ENCODE measurements at regions not wholly inside any gene's neighbourhood (a gene's known extent, or its start where the extent isn't known, plus 50 kb on each side); places are given as distances from the start of the nearest gene placed in this dataset.

DNA sequence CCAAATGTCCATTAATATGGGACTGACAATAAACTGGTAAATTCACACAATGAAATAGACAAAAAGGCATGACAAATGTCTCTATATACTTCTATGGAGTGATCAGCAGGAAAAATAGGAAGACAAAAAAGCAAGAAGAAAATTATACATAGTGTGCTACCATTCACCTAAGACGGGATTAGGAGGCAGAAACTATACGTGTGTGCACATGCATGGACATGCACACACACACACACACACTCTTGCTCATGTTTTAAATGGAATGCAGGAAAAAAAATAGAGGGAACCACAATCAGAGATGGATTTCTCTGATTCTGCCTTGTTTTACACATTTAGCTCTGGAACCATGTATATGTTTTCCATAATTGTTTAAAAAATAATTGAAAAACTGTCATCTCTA is 119.0 kb downstream of the ZFAND4 start:
- DNase-seq (ENCODE audit: low spot score): no peak
- TF ChIP-seq, protein P1, sequence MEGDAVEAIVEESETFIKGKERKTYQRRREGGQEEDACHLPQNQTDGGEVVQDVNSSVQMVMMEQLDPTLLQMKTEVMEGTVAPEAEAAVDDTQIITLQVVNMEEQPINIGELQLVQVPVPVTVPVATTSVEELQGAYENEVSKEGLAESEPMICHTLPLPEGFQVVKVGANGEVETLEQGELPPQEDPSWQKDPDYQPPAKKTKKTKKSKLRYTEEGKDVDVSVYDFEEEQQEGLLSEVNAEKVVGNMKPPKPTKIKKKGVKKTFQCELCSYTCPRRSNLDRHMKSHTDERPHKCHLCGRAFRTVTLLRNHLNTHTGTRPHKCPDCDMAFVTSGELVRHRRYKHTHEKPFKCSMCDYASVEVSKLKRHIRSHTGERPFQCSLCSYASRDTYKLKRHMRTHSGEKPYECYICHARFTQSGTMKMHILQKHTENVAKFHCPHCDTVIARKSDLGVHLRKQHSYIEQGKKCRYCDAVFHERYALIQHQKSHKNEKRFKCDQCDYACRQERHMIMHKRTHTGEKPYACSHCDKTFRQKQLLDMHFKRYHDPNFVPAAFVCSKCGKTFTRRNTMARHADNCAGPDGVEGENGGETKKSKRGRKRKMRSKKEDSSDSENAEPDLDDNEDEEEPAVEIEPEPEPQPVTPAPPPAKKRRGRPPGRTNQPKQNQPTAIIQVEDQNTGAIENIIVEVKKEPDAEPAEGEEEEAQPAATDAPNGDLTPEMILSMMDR (IDR thresholded peaks at IDR 0.05): no peak
- TF ChIP-seq EZH2phosphoT487 (IDR thresholded peaks at IDR 0.05) (no peak), EZH2 (IDR thresholded peaks at IDR 0.05) (no peak)
- Mint-ChIP-seq H3K4me1 (peaks cover 4% of the 10 kb centered on the region), H3K4me3 (no peak overlapping the region), H3K9me3 (no peaks in the 10 kb centered on the region), H3K27me3 (ENCODE audit: insufficient read depth, low read depth) (no peaks in the 10 kb centered on the region), H3K36me3 (peaks cover 2% of the 10 kb centered on the region), H3K27ac (no peak overlapping the region)
- Histone ChIP-seq H3K27me3 (no peaks in the 10 kb centered on the region), H4K20me1 (ENCODE audit: low read depth) (no peaks in the 10 kb centered on the region), H3K4me3 (no peak overlapping the region), H3K27ac (no peak overlapping the region), H3K9ac (no peak overlapping the region), H3F3A (ENCODE audit: low read depth) (no peaks in the 10 kb centered on the region), H3K4me2 (no peak overlapping the region), H3K9me3 (ENCODE audit: low read depth) (no peaks in the 10 kb centered on the region), H2AFZ (replicated peaks) (no peak overlapping the region), H3K79me2 (ENCODE audit: low read depth) (no peaks in the 10 kb centered on the region), H3K4me1 (no peaks in the 10 kb centered on the region), H3K36me3 (no peaks in the 10 kb centered on the region)

DNA sequence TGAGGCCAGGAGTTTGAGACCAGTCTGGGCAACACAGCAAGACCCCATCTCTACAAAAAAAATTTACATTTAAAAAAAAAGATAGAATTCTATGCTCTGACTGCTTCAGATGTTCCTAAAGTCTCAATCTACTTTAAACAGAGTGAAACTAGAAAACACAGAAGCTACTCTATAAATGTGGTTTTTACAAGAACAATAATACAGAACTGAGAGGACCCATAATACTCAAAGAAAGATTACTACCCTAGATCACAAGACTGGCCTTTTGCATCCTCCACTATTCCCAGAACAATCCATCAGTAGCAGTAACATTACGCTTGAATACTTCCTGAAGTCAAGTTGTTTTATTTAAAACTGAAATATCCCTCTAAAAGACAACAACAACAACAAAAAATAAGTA is 119.4 kb downstream of the ZFAND4 start:
- no peaks in the 10 kb centered on the region for H3K27me3 Mint-ChIP-seq (ENCODE audit: insufficient read depth, low read depth)
- no peak for DNase-seq (ENCODE audit: low spot score)
- TF ChIP-seq EZH2 (IDR thresholded peaks at IDR 0.05): no peak
- TF ChIP-seq, protein P1 (IDR thresholded peaks at IDR 0.05): no peak
- TF ChIP-seq EZH2phosphoT487 (IDR thresholded peaks at IDR 0.05): no peak
- Histone ChIP-seq H3K4me3 (no peak overlapping the region), H3K79me2 (ENCODE audit: low read depth) (no peaks in the 10 kb centered on the region), H2AFZ (replicated peaks) (no peak overlapping the region), H3K4me1 (no peaks in the 10 kb centered on the region), H3K9me3 (ENCODE audit: low read depth) (no peaks in the 10 kb centered on the region), H3K27me3 (no peaks in the 10 kb centered on the region), H3K36me3 (no peaks in the 10 kb centered on the region), H3K4me2 (no peak overlapping the region), H4K20me1 (ENCODE audit: low read depth) (no peaks in the 10 kb centered on the region), H3K9ac (no peak overlapping the region), H3F3A (ENCODE audit: low read depth) (no peaks in the 10 kb centered on the region), H3K27ac (no peak overlapping the region)
- no peaks in the 10 kb centered on the region for H3K9me3 Mint-ChIP-seq
- peaks cover 2% of the 10 kb centered on the region for H3K36me3 Mint-ChIP-seq
- no peak overlapping the region for H3K4me3 Mint-ChIP-seq
- H3K4me1 Mint-ChIP-seq: peaks cover 3% of the 10 kb centered on the region
- H3K27ac Mint-ChIP-seq: no peak overlapping the region

DNA sequence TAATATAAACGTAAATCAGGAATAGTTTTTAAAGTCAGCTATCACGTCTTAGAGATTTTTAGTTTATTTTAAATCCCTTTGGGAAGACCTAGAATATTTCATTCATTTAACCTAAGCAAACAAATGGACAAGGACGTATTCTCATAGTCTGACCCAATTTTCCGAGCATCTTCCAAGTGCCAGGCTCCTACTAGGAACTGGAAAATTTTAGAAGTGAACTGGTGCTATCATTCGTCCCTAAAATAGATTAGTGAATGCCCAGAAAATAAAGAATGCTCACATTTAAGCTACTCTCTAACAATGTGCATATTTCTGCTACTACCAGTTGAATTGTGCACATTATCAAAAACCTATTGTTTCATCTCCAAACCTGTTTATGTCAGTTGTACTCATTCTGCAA is 120.1 kb downstream of the ZFAND4 start:
- DNase-seq (ENCODE audit: low spot score): no peak
- Histone ChIP-seq H3K4me3 (no peak overlapping the region), H3K9me3 (ENCODE audit: low read depth) (no peaks in the 10 kb centered on the region), H4K20me1 (ENCODE audit: low read depth) (no peaks in the 10 kb centered on the region), H3K36me3 (no peaks in the 10 kb centered on the region), H3K4me2 (no peak overlapping the region), H3K79me2 (ENCODE audit: low read depth) (no peaks in the 10 kb centered on the region), H3K27ac (no peak overlapping the region), H3K4me1 (no peaks in the 10 kb centered on the region), H3K27me3 (no peaks in the 10 kb centered on the region), H3F3A (ENCODE audit: low read depth) (no peaks in the 10 kb centered on the region), H3K9ac (no peak overlapping the region), H2AFZ (replicated peaks) (no peak overlapping the region)
- TF ChIP-seq EZH2phosphoT487 (IDR thresholded peaks at IDR 0.05): no peak
- H3K4me1 Mint-ChIP-seq: no peaks in the 10 kb centered on the region
- no peak overlapping the region for H3K27ac Mint-ChIP-seq
- H3K9me3 Mint-ChIP-seq: no peaks in the 10 kb centered on the region
- peaks cover 2% of the 10 kb centered on the region for H3K36me3 Mint-ChIP-seq
- H3K4me3 Mint-ChIP-seq: no peak overlapping the region
- H3K27me3 Mint-ChIP-seq (ENCODE audit: insufficient read depth, low read depth): no peaks in the 10 kb centered on the region

DNA sequence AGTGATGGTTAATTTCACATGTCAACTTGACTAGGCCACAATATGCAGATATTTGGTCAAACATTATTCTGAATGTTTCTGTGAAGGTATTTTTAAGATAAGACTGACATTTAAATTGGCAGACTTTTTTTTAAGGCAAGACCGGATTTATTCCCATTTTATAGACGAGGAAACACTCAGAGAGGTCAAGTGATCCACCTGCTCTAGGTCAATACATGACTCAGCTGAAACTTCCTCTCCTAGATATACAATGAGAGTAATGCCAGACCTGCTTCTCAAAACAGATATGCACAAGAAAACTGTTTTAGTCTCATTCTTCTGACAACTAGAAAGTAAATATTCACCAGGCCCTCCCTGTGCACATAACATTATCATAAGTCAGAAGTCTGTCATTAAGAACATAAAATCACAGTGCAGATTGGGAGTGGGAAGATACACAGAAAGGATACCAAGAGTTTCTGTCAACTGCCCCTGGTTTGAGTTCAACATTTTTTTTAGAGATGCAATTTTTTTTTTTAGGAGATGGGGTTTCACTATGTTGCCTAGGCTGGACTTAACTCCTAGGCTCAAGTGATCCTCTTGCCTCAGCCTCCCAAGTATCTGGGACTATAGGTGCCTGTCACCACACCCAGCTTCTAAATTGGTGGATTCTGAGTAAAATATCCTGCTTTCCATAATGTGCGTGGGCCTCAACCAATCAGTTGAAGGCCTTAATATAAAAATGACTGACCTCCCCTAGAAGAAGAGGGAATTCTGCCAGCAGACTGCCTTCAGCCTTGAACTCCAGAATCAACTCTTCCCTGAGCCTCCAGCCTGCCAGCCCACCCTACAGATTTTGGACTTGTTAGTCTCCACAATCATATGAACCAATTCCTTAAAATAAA is 121.4 kb downstream of the ZFAND4 start:
- Histone ChIP-seq H3K27me3 (no peaks in the 10 kb centered on the region), H3K9me3 (ENCODE audit: low read depth) (no peaks in the 10 kb centered on the region), H3K4me3 (no peak overlapping the region), H3K79me2 (ENCODE audit: low read depth) (no peaks in the 10 kb centered on the region), H3K27ac (no peak overlapping the region), H4K20me1 (ENCODE audit: low read depth) (no peaks in the 10 kb centered on the region), H2AFZ (replicated peaks) (no peak overlapping the region), H3F3A (ENCODE audit: low read depth) (no peaks in the 10 kb centered on the region), H3K4me2 (no peak overlapping the region), H3K4me1 (no peaks in the 10 kb centered on the region), H3K36me3 (no peaks in the 10 kb centered on the region), H3K9ac (no peak overlapping the region)
- TF ChIP-seq, protein P1 (IDR thresholded peaks at IDR 0.05): no peak
- TF ChIP-seq EZH2phosphoT487 (IDR thresholded peaks at IDR 0.05): no peak
- no peak for TF ChIP-seq EZH2 (IDR thresholded peaks at IDR 0.05)
- no peak for DNase-seq (ENCODE audit: low spot score)
- Mint-ChIP-seq H3K4me3 (no peak overlapping the region), H3K9me3 (no peaks in the 10 kb centered on the region), H3K36me3 (peaks cover 2% of the 10 kb centered on the region), H3K27me3 (ENCODE audit: insufficient read depth, low read depth) (no peaks in the 10 kb centered on the region), H3K27ac (no peak overlapping the region), H3K4me1 (no peaks in the 10 kb centered on the region)

All from neural progenitor cell (in vitro differentiated cells).